CD4-positive, alpha-beta T cell treated with Interleukin-6 for 4 hours (primary cell): ENCODE measurements at regions not wholly inside any gene's neighbourhood (a gene's known extent, or its start where the extent isn't known, plus 50 kb on each side); places are given as distances from the start of the nearest gene placed in this dataset.

Experiments used
- DNase-seq: peaks from one replicate; pipeline ENCODE4 v3.0.0-alpha.2; 2020; ENCODE audit warnings: mixed read lengths

GRCh38 chr2:212596276-212596675 is 57.7 kb upstream of the ERBB4 start:
- no peak for DNase-seq

- no peak for DNase-seq
Measured at GRCh38 chr2:212595036-212595654, 56.5 kb upstream of the ERBB4 start.

GRCh38 chr2:212592695-212593094 is 54.1 kb upstream of the ERBB4 start:
- DNase-seq, result no peak
